Spleen (tissue), 11 donors: ENCODE measurements at regions not wholly inside any gene's neighbourhood (a gene's known extent, or its start where the extent isn't known, plus 50 kb on each side); places are given as distances from the start of the nearest gene placed in this dataset.
"Not testable (repeated sequence)": the region's sequence is repeated elsewhere in the genome, so short reads cannot be mapped to it uniquely, and the experiment has no call there.

Experiments used
- DNase-seq: peaks from one replicate; pipeline ENCODE4 v3.0.0-alpha.2; 2020
- H3K27ac ChIP-seq, 8 donors: fragments of 200-600 bp; sonication (generic) in 7 of 8; 1 replicate in 4 of 8; 2 replicates in 4 of 8; pipeline versions ENCODE4 v1.5.0 to v1.8.0; 2016 to 2021; ENCODE audit warnings: inconsistent platforms in 4 of 8, mild to moderate bottlenecking in 4 of 8, moderate library complexity in 1 of 8
- H3K27me3 ChIP-seq, 7 donors: fragments of 200-600 bp; sonication (generic) in 6 of 7; replicated peaks in 1 of 7; 1 replicate in 4 of 7; 2 replicates in 3 of 7; pipeline versions ENCODE4 v1.5.0 to v1.8.0; 2016 to 2021; ENCODE audit warnings: inconsistent platforms in 3 of 7, mild to moderate bottlenecking in 1 of 7
- H3K36me3 ChIP-seq, 6 donors: fragments of 200-600 bp; sonication (generic) in 5 of 6; 1 replicate in 4 of 6; 2 replicates in 2 of 6; pipeline versions ENCODE4 v1.5.0 to v1.8.0; 2016 to 2021; ENCODE audit warnings: inconsistent platforms in 2 of 6
- H3K4me1 ChIP-seq, 6 donors: fragments of 200-600 bp; sonication (generic) in 5 of 6; 1 replicate in 3 of 6; 2 replicates in 3 of 6; pipeline versions ENCODE4 v1.5.0 to v1.8.0; 2016 to 2021; ENCODE audit warnings: inconsistent platforms in 3 of 6
- H3K4me3 ChIP-seq, 8 donors: fragments of 200-600 bp; sonication (generic) in 7 of 8; 1 replicate in 4 of 8; 2 replicates in 4 of 8; pipeline versions ENCODE4 v1.5.0 to v1.8.0; 2016 to 2021; ENCODE audit warnings: inconsistent platforms in 4 of 8, mild to moderate bottlenecking in 4 of 8, moderate library complexity in 2 of 8
- H3K9me3 ChIP-seq, 8 donors: fragments of 200-600 bp; sonication (generic) in 7 of 8; 1 replicate in 4 of 8; 2 replicates in 4 of 8; pipeline versions ENCODE4 v1.5.0 to v1.8.0; 2016 to 2021; ENCODE audit warnings: inconsistent platforms in 4 of 8
- POLR2A ChIP-seq, 3 donors: fragments of 450-650 bp; IDR thresholded peaks; one replicate each; pipeline ENCODE4 v1.5.1; 2017; ENCODE audit warnings: antibody characterized with exemption in 3 of 3, mild to moderate bottlenecking in 1 of 3
- POLR2AphosphoS5 ChIP-seq, 3 donors: sonication (generic); formaldehyde crosslinking; IDR thresholded peaks; one replicate each; pipeline ENCODE4 v1.5.1; 2017; ENCODE audit warnings: antibody characterized with exemption in 3 of 3
- WGBS, 5 donors: extraction: QIAGEN DNeasy Blood & Tissue Kit in 3 of 5; methylation state at CpG; one replicate each; pipeline versions ENCODE4 v1.1.5 to v1.1.7; 2013 to 2018; 5-methylcytosine and 5-hydroxymethylcytosine counted together
- intact Hi-C: fragments of 100-400 bp; cut with DNase I; formaldehyde crosslinking; loops from one replicate; pipeline ENCODE4 v1.15.0; 2023; ENCODE audit warnings: low total_unique reads
- TF ChIP-seq, protein P1 (sequence below), 11 experiments: fragments of 200-600 bp in 7 of 11; fragments of 450-650 bp in 4 of 11; sonication (generic) in 4 of 11; IDR thresholded peaks in 8 of 11; conservative IDR thresholded peaks in 3 of 11; 1 replicate in 7 of 11; 2 replicates in 4 of 11; pipeline versions ENCODE4 v1.4.0 to v1.8.0; 2016 to 2021; ENCODE audit warnings: antibody characterized with exemption in 11 of 11, inconsistent platforms in 4 of 11, mild to moderate bottlenecking in 1 of 11
- donor health status: healthy with polysubstance abuse.
- donor health status: DM: no; HTN: no; CAD: no; lungs with moderate emphysema.
- donor health status: DM: no; HTN: no; CAD: no.
- donor health status: Bipolar disorder and iron deficiency.
- donor health status: healthy.
- donor health status: DM: no; HTN: no; CAD: no.
- donor health status: DM: yes; HTN: yes; CAD: no.

DNA sequence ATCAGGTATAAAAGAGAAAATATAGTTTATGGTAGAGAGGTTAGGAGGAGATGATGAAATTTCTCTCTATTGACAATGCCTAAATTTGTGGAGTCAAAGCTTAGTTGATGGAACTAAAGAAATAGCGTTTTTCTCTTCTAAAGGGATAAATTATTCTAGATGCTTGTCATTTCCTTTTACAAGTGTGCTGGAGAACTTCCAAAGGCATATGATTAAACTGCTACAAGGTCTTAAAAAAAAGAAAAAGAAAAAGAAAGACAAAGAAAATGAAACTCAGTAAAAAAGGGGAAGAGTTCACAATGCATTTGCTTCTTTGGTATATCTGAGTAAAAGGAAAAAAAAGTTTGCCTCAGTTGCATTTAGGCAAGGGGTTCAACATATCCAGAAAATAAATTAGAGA is 499.8 kb upstream of the PTCHD4 start:
- Histone ChIP-seq H3K27me3 (no peaks in the 10 kb centered on the region), H3K4me1 (no peaks in the 10 kb centered on the region), H3K4me3 (no peak overlapping the region), H3K9me3 (peaks cover 0 to 13% (median 7%) of the 10 kb centered on the region in 8 donors), H3K27ac (no peak overlapping the region), H3K36me3 (no peaks in the 10 kb centered on the region)
- TF ChIP-seq POLR2A (IDR thresholded peaks at IDR 0.05) (no peak), POLR2AphosphoS5 (IDR thresholded peaks at IDR 0.05) (no peak)
- TF ChIP-seq, protein P1, sequence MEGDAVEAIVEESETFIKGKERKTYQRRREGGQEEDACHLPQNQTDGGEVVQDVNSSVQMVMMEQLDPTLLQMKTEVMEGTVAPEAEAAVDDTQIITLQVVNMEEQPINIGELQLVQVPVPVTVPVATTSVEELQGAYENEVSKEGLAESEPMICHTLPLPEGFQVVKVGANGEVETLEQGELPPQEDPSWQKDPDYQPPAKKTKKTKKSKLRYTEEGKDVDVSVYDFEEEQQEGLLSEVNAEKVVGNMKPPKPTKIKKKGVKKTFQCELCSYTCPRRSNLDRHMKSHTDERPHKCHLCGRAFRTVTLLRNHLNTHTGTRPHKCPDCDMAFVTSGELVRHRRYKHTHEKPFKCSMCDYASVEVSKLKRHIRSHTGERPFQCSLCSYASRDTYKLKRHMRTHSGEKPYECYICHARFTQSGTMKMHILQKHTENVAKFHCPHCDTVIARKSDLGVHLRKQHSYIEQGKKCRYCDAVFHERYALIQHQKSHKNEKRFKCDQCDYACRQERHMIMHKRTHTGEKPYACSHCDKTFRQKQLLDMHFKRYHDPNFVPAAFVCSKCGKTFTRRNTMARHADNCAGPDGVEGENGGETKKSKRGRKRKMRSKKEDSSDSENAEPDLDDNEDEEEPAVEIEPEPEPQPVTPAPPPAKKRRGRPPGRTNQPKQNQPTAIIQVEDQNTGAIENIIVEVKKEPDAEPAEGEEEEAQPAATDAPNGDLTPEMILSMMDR (IDR thresholded peaks at IDR 0.05 in 8 of 11, conservative IDR thresholded peaks at IDR 0.05 in 3 of 11), result no peak
- intact Hi-C loops, result no loop called here
- no peak for DNase-seq
- WGBS, 5 donors, result 2 to 60% (median 17%) methylated on average over 1 of the region's 1 CpG

DNA sequence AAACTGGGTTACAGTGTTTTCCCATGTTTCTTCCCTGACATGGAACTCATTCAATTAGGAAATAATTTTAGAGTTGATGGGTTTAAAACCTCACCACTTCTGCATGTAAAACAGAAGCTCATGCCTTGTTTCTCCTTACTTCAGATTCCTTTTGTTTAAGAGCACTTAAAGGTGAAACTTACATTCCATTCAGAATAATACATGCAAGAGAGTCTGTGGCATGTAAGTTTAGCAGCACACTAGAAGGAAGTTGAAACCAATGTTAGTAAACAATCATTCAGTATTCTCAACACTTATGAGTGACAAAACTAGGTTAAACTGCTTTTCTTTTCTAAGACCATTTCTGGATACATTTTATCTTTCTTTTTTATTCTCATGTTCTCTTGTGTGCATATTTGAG is 495.6 kb upstream of the PTCHD4 start:
- DNase-seq, result no peak
- TF ChIP-seq POLR2AphosphoS5 (IDR thresholded peaks at IDR 0.05) (no peak), POLR2A (IDR thresholded peaks at IDR 0.05) (no peak)
- TF ChIP-seq, protein P1 (IDR thresholded peaks at IDR 0.05 in 8 of 11, conservative IDR thresholded peaks at IDR 0.05 in 3 of 11), result no peak
- no peaks in the 10 kb centered on the region for H3K27me3 ChIP-seq
- H3K27ac ChIP-seq, result no peak overlapping the region
- H3K36me3 ChIP-seq, result no peaks in the 10 kb centered on the region
- H3K9me3 ChIP-seq, result peaks cover 0 to 7% (median 0%) of the 10 kb centered on the region in 8 donors
- H3K4me1 ChIP-seq, result no peaks in the 10 kb centered on the region
- no peak overlapping the region for H3K4me3 ChIP-seq
- intact Hi-C loops, result no loop called here

DNA sequence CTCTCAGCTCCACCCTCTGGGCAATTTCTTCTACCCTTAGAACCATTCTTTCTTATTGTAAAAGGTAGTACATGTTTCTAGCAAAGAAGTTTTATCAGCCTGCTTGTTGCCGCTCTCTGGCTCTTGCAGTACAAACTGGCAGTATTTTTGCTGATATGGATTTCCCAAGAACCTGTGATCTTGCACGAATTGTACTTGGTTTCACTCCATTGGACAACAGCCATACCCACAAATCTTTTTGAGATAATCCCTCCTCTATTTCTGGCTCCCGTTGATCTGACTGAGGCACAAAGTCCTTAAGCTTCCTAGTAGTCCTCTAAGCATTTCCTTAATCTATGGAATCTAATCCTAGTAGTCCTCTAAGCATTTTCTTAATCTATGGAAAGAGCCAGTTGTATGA is 487.0 kb upstream of the PTCHD4 start:
- TF ChIP-seq, protein P1 (IDR thresholded peaks at IDR 0.05 in 8 of 11, conservative IDR thresholded peaks at IDR 0.05 in 3 of 11), result no peak
- TF ChIP-seq POLR2A (IDR thresholded peaks at IDR 0.05) (no peak), POLR2AphosphoS5 (IDR thresholded peaks at IDR 0.05) (no peak)
- DNase-seq, result no peak
- 73 to 81% (median 78%) methylated on average over 3 of the region's 3 CpGs for WGBS, 5 donors
- H3K4me1 ChIP-seq, result no peaks in the 10 kb centered on the region
- H3K36me3 ChIP-seq, result no peaks in the 10 kb centered on the region
- H3K27ac ChIP-seq, result no peak overlapping the region
- H3K4me3 ChIP-seq, result no peak overlapping the region
- intact Hi-C loops, result no loop called here
- no peaks in the 10 kb centered on the region for H3K27me3 ChIP-seq
- H3K9me3 ChIP-seq, result peaks cover 0 to 14% (median 0%) of the 10 kb centered on the region in 8 donors

DNA sequence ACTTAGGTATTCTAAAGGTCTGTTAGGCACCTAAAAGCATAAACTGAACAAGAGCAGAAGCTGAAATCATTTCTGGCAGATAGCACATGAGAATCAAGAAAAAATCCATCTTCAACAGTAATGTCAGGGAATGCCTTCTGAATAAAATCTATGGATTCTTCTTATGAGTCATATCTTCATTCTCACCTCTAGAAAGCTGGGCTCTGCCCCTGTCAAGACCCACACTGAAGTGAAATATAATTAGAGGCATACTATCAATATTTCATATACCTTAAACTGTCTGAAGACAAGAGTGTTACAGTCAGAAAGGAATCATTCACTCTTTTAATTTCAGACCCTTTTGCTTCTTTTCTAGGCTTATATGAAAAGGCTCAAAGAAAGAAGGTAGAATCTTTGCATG is 485.8 kb upstream of the PTCHD4 start:
- Histone ChIP-seq H3K27me3 (no peaks in the 10 kb centered on the region), H3K27ac (no peak overlapping the region), H3K4me1 (no peaks in the 10 kb centered on the region), H3K36me3 (no peaks in the 10 kb centered on the region), H3K9me3 (peaks cover 0 to 26% (median 3%) of the 10 kb centered on the region in 8 donors), H3K4me3 (no peak overlapping the region)
- no peak for DNase-seq
- TF ChIP-seq POLR2AphosphoS5 (IDR thresholded peaks at IDR 0.05), result no peak
- no peak for TF ChIP-seq POLR2A (IDR thresholded peaks at IDR 0.05)
- intact Hi-C loops, result no loop called here

DNA sequence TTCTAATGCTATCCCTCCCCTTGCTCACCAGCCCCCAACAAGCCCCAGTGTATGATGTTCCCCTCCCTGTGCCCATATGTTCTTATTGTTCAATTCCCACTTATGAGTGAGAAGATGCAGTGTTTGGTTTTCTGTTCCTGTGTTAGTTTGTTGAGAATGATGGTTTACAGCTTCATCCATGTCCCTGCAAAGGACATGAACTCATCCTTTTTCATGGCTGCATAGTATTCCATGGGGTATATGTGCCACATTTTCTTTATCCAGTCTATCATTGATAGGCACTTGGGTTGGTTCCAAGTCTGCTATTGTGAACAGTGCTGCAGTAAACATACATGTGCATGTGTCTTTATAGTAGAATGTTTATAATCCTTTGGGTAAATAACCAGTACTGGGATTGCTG is 480.2 kb upstream of the PTCHD4 start:
- H3K27me3 ChIP-seq, H3K4me1 ChIP-seq, H3K36me3 ChIP-seq, DNase-seq, intact Hi-C loops, H3K4me3 ChIP-seq, H3K27ac ChIP-seq: not testable (repeated sequence)
- peaks cover 0 to 30% (median 16%) of the 10 kb centered on the region in 8 donors for H3K9me3 ChIP-seq
